ENCODE measurements at regions not wholly inside any gene's neighbourhood (a gene's known extent, or its start where the extent isn't known, plus 50 kb on each side); places are given as distances from the start of the nearest gene placed in this dataset.

DNA sequence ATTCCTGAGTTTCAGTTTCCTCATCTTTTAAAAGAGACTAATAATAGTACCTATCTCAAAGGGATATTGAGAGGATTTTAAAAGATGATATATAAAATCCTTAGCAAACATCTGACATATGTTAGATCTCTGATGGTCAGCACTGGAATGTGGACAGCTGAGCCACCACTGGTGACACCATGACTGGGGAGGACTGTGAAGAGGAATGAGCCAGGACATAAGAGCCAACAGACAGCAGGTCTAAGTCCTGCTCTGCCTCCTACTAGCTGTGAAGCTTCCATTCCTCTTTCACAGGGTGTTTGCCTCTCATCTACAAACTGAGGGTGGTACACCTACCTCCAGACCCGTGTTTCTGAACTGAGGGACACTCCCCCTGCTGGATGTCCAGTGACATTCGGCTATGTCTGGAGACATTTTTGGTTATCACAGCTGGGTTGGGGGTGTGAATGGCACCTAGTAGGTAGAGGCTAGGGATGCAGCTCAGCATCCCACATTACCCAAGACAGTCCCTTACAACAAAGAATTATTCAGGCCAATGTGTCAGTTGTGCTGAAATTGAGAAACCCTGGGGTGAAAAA, 109.1 kb upstream of the OLIG2 start:
- no peak for FAIRE-seq
- no peak for DNase-seq
- 50 to 67% methylated on average over 2 of the region's 2 CpGs for WGBS, 2 donors
- Histone ChIP-seq H3K36me3 (no peaks in the 10 kb centered on the region), H3K9me3 (no peaks in the 10 kb centered on the region), H3K27ac (no peak overlapping the region), H3K27me3 (no peaks in the 10 kb centered on the region), H3K4me3 (no peak overlapping the region), H3K4me1 (no peaks in the 10 kb centered on the region)
- intact Hi-C loops (cut with DNase I): no loop called here
- no peak for ATAC-seq
- TF ChIP-seq CTCF (IDR thresholded peaks at IDR 0.05): no peak

- ATAC-seq (no peak), FAIRE-seq (no peak), DNase-seq (peak in 1 of 6 donors; percentile 33)
- no peaks in the 10 kb centered on the region for H3K36me3 ChIP-seq
- H3K4me3 ChIP-seq: no peak overlapping the region
- H3K9me3 ChIP-seq: no peaks in the 10 kb centered on the region
- WGBS, 2 donors: 59 to 68% methylated on average over 9 to 10 of the region's 10 CpGs
- no peaks in the 10 kb centered on the region for H3K27me3 ChIP-seq
- no peaks in the 10 kb centered on the region for H3K4me1 ChIP-seq
- TF ChIP-seq CTCF (IDR thresholded peaks at IDR 0.05): no peak
- intact Hi-C loops (cut with DNase I): no loop called here
- no peak overlapping the region for H3K27ac ChIP-seq
These were observed 108.2 kb upstream of the OLIG2 start for GRCh38 chr21:32917362-32918135.

DNA sequence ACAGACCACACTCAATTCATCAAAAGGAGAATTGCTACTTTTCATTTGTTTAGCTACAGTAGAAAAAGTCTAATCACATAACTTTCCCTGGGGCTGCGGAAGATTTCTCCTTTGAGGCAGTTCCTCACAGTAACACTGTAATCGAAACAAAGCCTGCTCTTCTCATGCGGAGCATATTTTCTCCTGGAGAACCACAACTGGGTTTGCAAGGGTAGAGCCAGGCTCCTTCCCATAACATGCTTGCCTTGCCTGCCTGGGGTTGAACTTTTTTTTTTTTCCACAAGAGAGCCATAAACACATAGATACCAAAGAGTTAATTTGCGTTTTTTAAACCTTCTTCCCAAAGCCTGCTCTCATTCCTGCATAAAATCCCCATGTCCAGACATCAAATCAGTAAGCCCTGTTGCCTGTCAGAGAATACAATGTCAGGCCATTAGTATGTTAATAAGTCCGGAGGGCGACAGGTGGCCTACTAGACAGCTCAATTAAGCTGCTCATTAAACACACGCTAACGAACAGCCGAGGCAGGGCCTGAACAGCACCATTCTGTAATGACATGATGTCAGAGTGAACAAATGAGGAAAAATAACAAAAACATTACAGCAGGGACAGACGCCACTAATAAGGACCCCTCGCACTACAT, 107.1 kb upstream of the OLIG2 start:
- Histone ChIP-seq H3K36me3 (no peaks in the 10 kb centered on the region), H3K9me3 (no peaks in the 10 kb centered on the region), H3K27me3 (no peaks in the 10 kb centered on the region), H3K4me1 (no peaks in the 10 kb centered on the region), H3K4me3 (no peak overlapping the region), H3K27ac (no peak overlapping the region)
- 71 to 78% methylated on average over 11 of the region's 11 CpGs for WGBS, 2 donors
- FAIRE-seq: no peak
- ATAC-seq: no peak
- no peak for DNase-seq
- no peak for TF ChIP-seq CTCF (IDR thresholded peaks at IDR 0.05)
- intact Hi-C loops (cut with DNase I): no loop called here

- intact Hi-C loops (cut with DNase I): no loop called here
- H3K27ac ChIP-seq: no peak overlapping the region
- no peak overlapping the region for H3K4me3 ChIP-seq
- H3K4me1 ChIP-seq: no peaks in the 10 kb centered on the region
- no peaks in the 10 kb centered on the region for H3K36me3 ChIP-seq
- FAIRE-seq (no peak), ATAC-seq (no peak), DNase-seq (no peak)
- 58 to 65% methylated on average over 5 of the region's 5 CpGs for WGBS, 2 donors
- TF ChIP-seq CTCF (IDR thresholded peaks at IDR 0.05): no peak
- no peaks in the 10 kb centered on the region for H3K9me3 ChIP-seq
- H3K27me3 ChIP-seq: no peaks in the 10 kb centered on the region
These were observed 105.3 kb upstream of the OLIG2 start for GRCh38 chr21:32920474-32920873.
